Superior temporal gyrus (tissue), 1 donor: ENCODE measurements at regions not wholly inside any gene's neighbourhood (a gene's known extent, or its start where the extent isn't known, plus 50 kb on each side); places are given as distances from the start of the nearest gene placed in this dataset.

Source experiments
- DNase-seq: peaks from one replicate; pipeline ENCODE4 v3.0.0-alpha.2; 2016; ENCODE audit errors: extremely low spot score

- no peak for DNase-seq
These were observed 76.6 kb upstream of the PRDX6 start for GRCh38 chr1:173400387-173400995.

- DNase-seq = no peak
These were observed 73.1 kb upstream of the PRDX6 start for GRCh38 chr1:173403996-173404395.

GRCh38 chr1:173405281-173405680 is 71.9 kb upstream of the PRDX6 start:
- DNase-seq = no peak

- no peak for DNase-seq
These were observed 71.3 kb upstream of the PRDX6 start for GRCh38 chr1:173405834-173406233.

GRCh38 chr1:173406783-173407230 is 70.3 kb upstream of the PRDX6 start:
- no peak for DNase-seq

GRCh38 chr1:173407846-173408245 is 69.3 kb upstream of the PRDX6 start:
- DNase-seq = no peak

GRCh38 chr1:173408886-173409285 is 68.2 kb upstream of the PRDX6 start:
- DNase-seq = no peak

GRCh38 chr1:173409613-173410012 is 67.5 kb upstream of the PRDX6 start:
- DNase-seq = no peak

GRCh38 chr1:173410133-173410793 is 66.9 kb upstream of the PRDX6 start:
- no peak for DNase-seq

GRCh38 chr1:173410794-173411236 is 66.3 kb upstream of the PRDX6 start:
- no peak for DNase-seq

GRCh38 chr1:173411835-173412742 is 65.0 kb upstream of the PRDX6 start:
- no peak for DNase-seq

GRCh38 chr1:173413271-173413707 is 63.8 kb upstream of the PRDX6 start:
- no peak for DNase-seq

GRCh38 chr1:173414136-173414535 is 63.0 kb upstream of the PRDX6 start:
- no peak for DNase-seq

GRCh38 chr1:173414539-173415226 is 62.5 kb upstream of the PRDX6 start:
- no peak for DNase-seq

- no peak for DNase-seq
These were observed 61.6 kb upstream of the PRDX6 start for GRCh38 chr1:173415490-173415889.

GRCh38 chr1:173415905-173416450 is 61.2 kb upstream of the PRDX6 start:
- DNase-seq = no peak

GRCh38 chr1:173417563-173417962 is 59.6 kb upstream of the PRDX6 start:
- DNase-seq = no peak

GRCh38 chr1:173418107-173418985 is 58.8 kb upstream of the PRDX6 start:
- no peak for DNase-seq

- peak; percentile 85 for DNase-seq
These were observed 56.8 kb upstream of the PRDX6 start for GRCh38 chr1:173420330-173420806.

GRCh38 chr1:173421286-173421685 is 55.8 kb upstream of the PRDX6 start:
- no peak for DNase-seq
